ENCODE measurements at regions not wholly inside any gene's neighbourhood (a gene's known extent, or its start where the extent isn't known, plus 50 kb on each side); places are given as distances from the start of the nearest gene placed in this dataset.
A peak's percentile ranks its signal among the peaks of the same experiment; 100 is the strongest.

GRCh38 chr14:78092040-78092439 lies 78.1 kb upstream of the NRXN3 start:
- no peak overlapping the region for H3K4me3 ChIP-seq
- H3K9me3 ChIP-seq = no peaks in the 10 kb centered on the region
- 77% methylated on average over 6 of the region's 7 CpGs for WGBS
- peak in 1 of 2 donors; percentile 34 for DNase-seq (ENCODE audit: low spot score in 2 of 2)
- H3K36me3 ChIP-seq = no peaks in the 10 kb centered on the region
- H3K27me3 ChIP-seq = no peaks in the 10 kb centered on the region
- no peak for TF ChIP-seq POLR2AphosphoS5 (IDR thresholded peaks at IDR 0.05)
- TF ChIP-seq POLR2A (IDR thresholded peaks at IDR 0.05) = no peak
- no peak for TF ChIP-seq CTCF (IDR thresholded peaks at IDR 0.05)
- TF ChIP-seq EP300 (IDR thresholded peaks at IDR 0.05) = no peak
- no peaks in the 10 kb centered on the region for H3K4me1 ChIP-seq
- H3K27ac ChIP-seq = no peak overlapping the region

- Histone ChIP-seq H3K27me3 (no peaks in the 10 kb centered on the region), H3K4me3 (no peak overlapping the region), H3K4me1 (no peaks in the 10 kb centered on the region), H3K9me3 (no peaks in the 10 kb centered on the region), H3K36me3 (no peaks in the 10 kb centered on the region), H3K27ac (no peak overlapping the region)
- 36% methylated on average over 2 of the region's 3 CpGs for WGBS
- DNase-seq (ENCODE audit: low spot score in 2 of 2) = no peak
- TF ChIP-seq POLR2A (IDR thresholded peaks at IDR 0.05) = no peak
- no peak for TF ChIP-seq EP300 (IDR thresholded peaks at IDR 0.05)
- no peak for TF ChIP-seq POLR2AphosphoS5 (IDR thresholded peaks at IDR 0.05)
- TF ChIP-seq CTCF (IDR thresholded peaks at IDR 0.05) = no peak
Observed at GRCh38 chr14:78103271-78103670, 66.9 kb upstream of the NRXN3 start.

- TF ChIP-seq POLR2AphosphoS5 (IDR thresholded peaks at IDR 0.05) = no peak
- TF ChIP-seq CTCF (IDR thresholded peaks at IDR 0.05) = no peak
- no peak for TF ChIP-seq POLR2A (IDR thresholded peaks at IDR 0.05)
- TF ChIP-seq EP300 (IDR thresholded peaks at IDR 0.05) = no peak
- Histone ChIP-seq H3K4me1 (no peaks in the 10 kb centered on the region), H3K27me3 (no peaks in the 10 kb centered on the region), H3K27ac (no peak overlapping the region), H3K36me3 (no peaks in the 10 kb centered on the region), H3K9me3 (no peaks in the 10 kb centered on the region), H3K4me3 (no peak overlapping the region)
- no peak for DNase-seq (ENCODE audit: low spot score in 2 of 2)
- 73% methylated on average over 7 of the region's 7 CpGs for WGBS
Observed at GRCh38 chr14:78104160-78104559, 66.0 kb upstream of the NRXN3 start.

GRCh38 chr14:78104655-78105054 lies 65.5 kb upstream of the NRXN3 start:
- WGBS = 84% methylated on average over 1 of the region's 1 CpG
- Histone ChIP-seq H3K9me3 (no peaks in the 10 kb centered on the region), H3K4me1 (no peaks in the 10 kb centered on the region), H3K4me3 (no peak overlapping the region), H3K36me3 (no peaks in the 10 kb centered on the region), H3K27ac (no peak overlapping the region), H3K27me3 (no peaks in the 10 kb centered on the region)
- TF ChIP-seq EP300 (IDR thresholded peaks at IDR 0.05) (no peak), POLR2A (IDR thresholded peaks at IDR 0.05) (no peak), POLR2AphosphoS5 (IDR thresholded peaks at IDR 0.05) (no peak), CTCF (IDR thresholded peaks at IDR 0.05) (no peak)
- DNase-seq (ENCODE audit: low spot score in 2 of 2) = no peak

- DNase-seq (ENCODE audit: low spot score in 2 of 2) = no peak
- Histone ChIP-seq H3K27ac (no peak overlapping the region), H3K4me3 (no peak overlapping the region), H3K36me3 (no peaks in the 10 kb centered on the region), H3K4me1 (no peaks in the 10 kb centered on the region), H3K9me3 (no peaks in the 10 kb centered on the region), H3K27me3 (no peaks in the 10 kb centered on the region)
- no peak for TF ChIP-seq EP300 (IDR thresholded peaks at IDR 0.05)
- no peak for TF ChIP-seq POLR2AphosphoS5 (IDR thresholded peaks at IDR 0.05)
- no peak for TF ChIP-seq POLR2A (IDR thresholded peaks at IDR 0.05)
- no peak for TF ChIP-seq CTCF (IDR thresholded peaks at IDR 0.05)
- 76% methylated on average over 2 of the region's 2 CpGs for WGBS
Observed at GRCh38 chr14:78106381-78106780, 63.8 kb upstream of the NRXN3 start.

All from suprapubic skin (tissue), 4 donors.